ENCODE measurements at regions not wholly inside any gene's neighbourhood (a gene's known extent, or its start where the extent isn't known, plus 50 kb on each side); places are given as distances from the start of the nearest gene placed in this dataset.

DNA sequence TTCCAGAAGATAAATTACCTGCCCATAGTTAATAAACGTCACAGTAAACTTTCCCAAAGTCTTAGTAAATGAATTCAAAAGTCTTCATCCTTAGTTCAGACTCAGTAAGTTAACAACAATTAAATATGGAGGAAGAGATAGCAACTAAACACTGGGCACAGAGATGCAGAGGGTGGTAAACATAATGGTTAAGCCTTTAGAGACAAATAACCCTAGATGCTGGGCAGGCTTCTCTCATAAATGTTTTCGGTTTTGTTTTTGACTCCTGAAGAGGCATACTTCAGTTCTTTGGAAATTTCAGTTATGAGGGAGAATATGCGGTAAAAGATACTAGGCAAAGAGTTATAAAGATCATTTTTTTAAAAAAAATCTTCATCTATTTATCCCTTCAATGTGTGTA lies 369.8 kb downstream of the FRK start:
- no peak for TF ChIP-seq SREBF2 (IDR thresholded peaks at IDR 0.05)
- TF ChIP-seq EP300 (IDR thresholded peaks at IDR 0.05), result no peak
- TF ChIP-seq CHD2 (IDR thresholded peaks at IDR 0.05; ENCODE audit: low read length, partially characterized antibody), result no peak
- no peak for TF ChIP-seq EHMT2 (IDR thresholded peaks at IDR 0.05; ENCODE audit: low read depth)
- TF ChIP-seq HOXB13 (CRISPR knock-in tag; IDR thresholded peaks at IDR 0.05; ENCODE audit: low read depth), result no peak
- TF ChIP-seq HDAC2 (IDR thresholded peaks at IDR 0.05), result no peak
- TF ChIP-seq FOXS1 (CRISPR knock-in tag; IDR thresholded peaks at IDR 0.05), result no peak
- no peak for TF ChIP-seq ESRRA (IDR thresholded peaks at IDR 0.05; ENCODE audit: borderline replicate concordance, low read length)
- TF ChIP-seq GATA3 (IDR thresholded peaks at IDR 0.05; ENCODE audit: borderline replicate concordance), result no peak
- TF ChIP-seq RFX5 (IDR thresholded peaks at IDR 0.05), result no peak
- no peak for TF ChIP-seq RNF2 (IDR thresholded peaks at IDR 0.05; ENCODE audit: borderline replicate concordance, low read depth)
- no peak for TF ChIP-seq POLR2AphosphoS2 (conservative IDR thresholded peaks at IDR 0.05; ENCODE audit: low read length)
- TF ChIP-seq TFCP2L1 (CRISPR knock-in tag; IDR thresholded peaks at IDR 0.05), result no peak
- TF ChIP-seq CBX8 (IDR thresholded peaks at IDR 0.05), result no peak
- no peak for TF ChIP-seq ZSCAN20 (CRISPR knock-in tag; IDR thresholded peaks at IDR 0.05)
- no peak for TF ChIP-seq CHD4 (IDR thresholded peaks at IDR 0.05; ENCODE audit: borderline replicate concordance)
- no peak for TF ChIP-seq KDM5A (IDR thresholded peaks at IDR 0.05)
- CTCF ChIA-PET, result no interaction called here
- ATAC-seq (no peak), DNase-seq (ENCODE audit: low read depth in 1 of 2, low spot score in 1 of 2) (no peak), FAIRE-seq (no peak)
- Histone ChIP-seq H3K9me3 (no peaks in the 10 kb centered on the region), H3K4me1 (no peaks in the 10 kb centered on the region), H3K4me2 (no peak overlapping the region), H3K4me3 (no peak overlapping the region), H3K27ac (no peak overlapping the region)
- WGBS (ENCODE audit: missing lambda C conversion rate), result 13% methylated on average over 3 of the region's 3 CpGs
- POLR2A ChIA-PET, result no interaction called here

- ATAC-seq (no peak), FAIRE-seq (no peak), DNase-seq (ENCODE audit: low read depth in 1 of 2, low spot score in 1 of 2) (no peak)
- H3K4me3 ChIP-seq, result no peak overlapping the region
- WGBS (ENCODE audit: missing lambda C conversion rate), result 36% methylated on average over 5 of the region's 5 CpGs
- ChIA-PET POLR2A (no interaction called here), CTCF (no interaction called here)
- H3K27ac ChIP-seq, result no peak overlapping the region
- no peaks in the 10 kb centered on the region for H3K4me1 ChIP-seq
- H3K4me2 ChIP-seq, result no peak overlapping the region
- no peaks in the 10 kb centered on the region for H3K9me3 ChIP-seq
- TF ChIP-seq RAD21 (conservative IDR thresholded peaks at IDR 0.05 in 1 of 2, IDR thresholded peaks at IDR 0.05 in 1 of 2), result no peak
- TF ChIP-seq, protein P1, sequence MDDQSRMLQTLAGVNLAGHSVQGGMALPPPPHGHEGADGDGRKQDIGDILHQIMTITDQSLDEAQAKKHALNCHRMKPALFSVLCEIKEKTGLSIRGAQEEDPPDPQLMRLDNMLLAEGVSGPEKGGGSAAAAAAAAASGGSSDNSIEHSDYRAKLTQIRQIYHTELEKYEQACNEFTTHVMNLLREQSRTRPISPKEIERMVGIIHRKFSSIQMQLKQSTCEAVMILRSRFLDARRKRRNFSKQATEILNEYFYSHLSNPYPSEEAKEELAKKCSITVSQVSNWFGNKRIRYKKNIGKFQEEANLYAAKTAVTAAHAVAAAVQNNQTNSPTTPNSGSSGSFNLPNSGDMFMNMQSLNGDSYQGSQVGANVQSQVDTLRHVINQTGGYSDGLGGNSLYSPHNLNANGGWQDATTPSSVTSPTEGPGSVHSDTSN (IDR thresholded peaks at IDR 0.05), result no peak
- no peak for TF ChIP-seq TFCP2L1 (CRISPR knock-in tag; IDR thresholded peaks at IDR 0.05)
- no peak for TF ChIP-seq CEBPB (IDR thresholded peaks at IDR 0.05)
- TF ChIP-seq RFX5 (IDR thresholded peaks at IDR 0.05), result no peak
- TF ChIP-seq FOSL2 (IDR thresholded peaks at IDR 0.05), result no peak
- no peak for TF ChIP-seq FOSL2 (CRISPR knock-in tag; IDR thresholded peaks at IDR 0.05)
- TF ChIP-seq, protein P2, sequence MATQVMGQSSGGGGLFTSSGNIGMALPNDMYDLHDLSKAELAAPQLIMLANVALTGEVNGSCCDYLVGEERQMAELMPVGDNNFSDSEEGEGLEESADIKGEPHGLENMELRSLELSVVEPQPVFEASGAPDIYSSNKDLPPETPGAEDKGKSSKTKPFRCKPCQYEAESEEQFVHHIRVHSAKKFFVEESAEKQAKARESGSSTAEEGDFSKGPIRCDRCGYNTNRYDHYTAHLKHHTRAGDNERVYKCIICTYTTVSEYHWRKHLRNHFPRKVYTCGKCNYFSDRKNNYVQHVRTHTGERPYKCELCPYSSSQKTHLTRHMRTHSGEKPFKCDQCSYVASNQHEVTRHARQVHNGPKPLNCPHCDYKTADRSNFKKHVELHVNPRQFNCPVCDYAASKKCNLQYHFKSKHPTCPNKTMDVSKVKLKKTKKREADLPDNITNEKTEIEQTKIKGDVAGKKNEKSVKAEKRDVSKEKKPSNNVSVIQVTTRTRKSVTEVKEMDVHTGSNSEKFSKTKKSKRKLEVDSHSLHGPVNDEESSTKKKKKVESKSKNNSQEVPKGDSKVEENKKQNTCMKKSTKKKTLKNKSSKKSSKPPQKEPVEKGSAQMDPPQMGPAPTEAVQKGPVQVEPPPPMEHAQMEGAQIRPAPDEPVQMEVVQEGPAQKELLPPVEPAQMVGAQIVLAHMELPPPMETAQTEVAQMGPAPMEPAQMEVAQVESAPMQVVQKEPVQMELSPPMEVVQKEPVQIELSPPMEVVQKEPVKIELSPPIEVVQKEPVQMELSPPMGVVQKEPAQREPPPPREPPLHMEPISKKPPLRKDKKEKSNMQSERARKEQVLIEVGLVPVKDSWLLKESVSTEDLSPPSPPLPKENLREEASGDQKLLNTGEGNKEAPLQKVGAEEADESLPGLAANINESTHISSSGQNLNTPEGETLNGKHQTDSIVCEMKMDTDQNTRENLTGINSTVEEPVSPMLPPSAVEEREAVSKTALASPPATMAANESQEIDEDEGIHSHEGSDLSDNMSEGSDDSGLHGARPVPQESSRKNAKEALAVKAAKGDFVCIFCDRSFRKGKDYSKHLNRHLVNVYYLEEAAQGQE (IDR thresholded peaks at IDR 0.05), result no peak
These were observed 378.5 kb downstream of the FRK start for GRCh38 chr6:115681978-115682775.
